ENCODE measurements at regions not wholly inside any gene's neighbourhood (a gene's known extent, or its start where the extent isn't known, plus 50 kb on each side); places are given as distances from the start of the nearest gene placed in this dataset.
A peak's percentile ranks its signal among the peaks of the same experiment; 100 is the strongest.

DNA sequence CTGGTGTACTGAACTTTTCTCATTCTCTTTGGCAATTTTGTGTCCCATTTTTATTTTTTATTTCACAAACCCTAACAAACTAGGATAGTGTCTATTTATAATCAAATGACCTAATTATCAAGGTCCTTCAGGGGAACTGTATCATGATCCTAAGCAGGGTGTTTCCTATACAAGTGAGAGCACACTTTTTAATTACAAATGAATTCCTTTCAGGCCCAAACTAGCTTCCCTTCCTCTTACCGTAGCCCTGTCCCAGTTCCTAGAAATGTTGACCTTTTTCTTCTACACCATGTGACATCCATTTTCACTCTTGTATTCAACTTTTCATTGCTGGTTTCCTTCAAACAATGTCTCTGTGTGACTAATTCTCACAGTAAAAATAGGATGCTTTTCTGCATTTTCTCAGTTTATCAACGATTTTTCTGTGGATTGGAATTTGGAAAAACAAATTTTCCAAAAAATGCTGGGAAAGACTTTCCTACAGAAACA lies 411.4 kb downstream of the CCDC91 start:
- H3K36me3 ChIP-seq (ENCODE audit: control insufficient read depth in 2 of 2, insufficient read depth in 2 of 2, low read length in 2 of 2) = no peaks in the 10 kb centered on the region
- no peak overlapping the region for H3K4me3 ChIP-seq (ENCODE audit: low read length in 2 of 2)
- H3K4me1 ChIP-seq (ENCODE audit: control insufficient read depth in 2 of 2, insufficient read depth in 2 of 2, low read length in 2 of 2) = no peaks in the 10 kb centered on the region
- H3K9ac ChIP-seq (ENCODE audit: low read depth in 1 of 2, low read length in 2 of 2) = no peak overlapping the region
- H3K27ac ChIP-seq (ENCODE audit: low read depth in 2 of 2, low read length in 2 of 2) = no peak overlapping the region
- no peaks in the 10 kb centered on the region for H3K9me3 ChIP-seq (ENCODE audit: control insufficient read depth in 2 of 2, low read length in 2 of 2)
- no peaks in the 10 kb centered on the region for H3K27me3 ChIP-seq (ENCODE audit: control insufficient read depth in 2 of 2, insufficient read depth in 2 of 2, low read length in 2 of 2)

GRCh38 chr12:28602786-28603185 lies 412.5 kb downstream of the CCDC91 start:
- Histone ChIP-seq H3K4me3 (ENCODE audit: low read length in 2 of 2) (no peak overlapping the region), H3K27me3 (ENCODE audit: control insufficient read depth in 2 of 2, insufficient read depth in 2 of 2, low read length in 2 of 2) (no peaks in the 10 kb centered on the region), H3K9ac (ENCODE audit: low read depth in 1 of 2, low read length in 2 of 2) (no peak overlapping the region), H3K36me3 (ENCODE audit: control insufficient read depth in 2 of 2, insufficient read depth in 2 of 2, low read length in 2 of 2) (no peaks in the 10 kb centered on the region), H3K4me1 (ENCODE audit: control insufficient read depth in 2 of 2, insufficient read depth in 2 of 2, low read length in 2 of 2) (no peaks in the 10 kb centered on the region), H3K9me3 (ENCODE audit: control insufficient read depth in 2 of 2, low read length in 2 of 2) (no peaks in the 10 kb centered on the region), H3K27ac (ENCODE audit: low read depth in 2 of 2, low read length in 2 of 2) (no peak overlapping the region)

- no peak overlapping the region for H3K9ac ChIP-seq (ENCODE audit: low read depth in 1 of 2, low read length in 2 of 2)
- no peak overlapping the region for H3K4me3 ChIP-seq (ENCODE audit: low read length in 2 of 2)
- no peak overlapping the region for H3K27ac ChIP-seq (ENCODE audit: low read depth in 2 of 2, low read length in 2 of 2)
- H3K9me3 ChIP-seq (ENCODE audit: control insufficient read depth in 2 of 2, low read length in 2 of 2) = no peaks in the 10 kb centered on the region
- no peaks in the 10 kb centered on the region for H3K4me1 ChIP-seq (ENCODE audit: control insufficient read depth in 2 of 2, insufficient read depth in 2 of 2, low read length in 2 of 2)
- no peaks in the 10 kb centered on the region for H3K36me3 ChIP-seq (ENCODE audit: control insufficient read depth in 2 of 2, insufficient read depth in 2 of 2, low read length in 2 of 2)
- H3K27me3 ChIP-seq (ENCODE audit: control insufficient read depth in 2 of 2, insufficient read depth in 2 of 2, low read length in 2 of 2) = no peaks in the 10 kb centered on the region
Measured at GRCh38 chr12:28603239-28603638, 413.0 kb downstream of the CCDC91 start.

DNA sequence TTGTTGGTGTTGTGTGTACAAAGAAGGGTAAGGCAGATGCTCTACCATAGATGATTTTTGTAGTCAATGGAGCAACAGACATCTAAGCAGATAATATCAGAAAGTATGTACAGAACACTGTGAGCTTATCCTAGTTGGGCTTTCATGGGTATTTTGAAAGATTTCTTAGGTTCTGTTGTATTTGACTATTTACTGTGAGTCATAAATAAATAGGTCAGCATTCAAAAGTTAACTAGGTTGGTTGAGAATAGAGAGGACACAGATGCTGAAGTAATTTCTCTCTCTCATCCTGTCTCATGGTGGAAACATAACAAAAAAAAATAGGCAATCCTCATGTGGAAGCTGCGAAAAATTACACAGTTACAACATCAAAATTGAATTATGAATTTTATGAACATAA lies 413.5 kb downstream of the CCDC91 start:
- Histone ChIP-seq H3K9me3 (ENCODE audit: control insufficient read depth in 2 of 2, low read length in 2 of 2) (no peaks in the 10 kb centered on the region), H3K27me3 (ENCODE audit: control insufficient read depth in 2 of 2, insufficient read depth in 2 of 2, low read length in 2 of 2) (no peaks in the 10 kb centered on the region), H3K4me3 (ENCODE audit: low read length in 2 of 2) (no peak overlapping the region), H3K27ac (ENCODE audit: low read depth in 2 of 2, low read length in 2 of 2) (no peak overlapping the region), H3K4me1 (ENCODE audit: control insufficient read depth in 2 of 2, insufficient read depth in 2 of 2, low read length in 2 of 2) (no peaks in the 10 kb centered on the region), H3K9ac (ENCODE audit: low read depth in 1 of 2, low read length in 2 of 2) (no peak overlapping the region), H3K36me3 (ENCODE audit: control insufficient read depth in 2 of 2, insufficient read depth in 2 of 2, low read length in 2 of 2) (no peaks in the 10 kb centered on the region)

DNA sequence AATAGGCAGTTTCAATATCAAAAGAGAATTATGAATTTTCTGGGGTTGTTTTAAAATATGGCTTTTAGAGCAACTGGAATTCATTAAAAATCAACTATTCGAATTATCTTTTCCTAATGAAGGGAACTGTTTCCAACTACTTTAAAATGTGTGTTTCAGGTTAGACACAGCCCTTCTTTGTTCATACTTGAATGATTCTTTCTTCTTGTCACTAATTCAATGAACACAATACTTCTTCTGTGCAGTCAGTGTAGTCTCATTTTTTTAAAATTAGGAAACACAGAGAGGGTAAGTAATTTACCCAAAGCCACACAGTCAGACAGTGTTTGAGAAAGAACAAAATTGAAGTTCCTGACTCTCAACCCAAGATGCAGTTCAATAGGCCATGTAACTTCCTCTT lies 414.0 kb downstream of the CCDC91 start:
- Histone ChIP-seq H3K27me3 (ENCODE audit: control insufficient read depth in 2 of 2, insufficient read depth in 2 of 2, low read length in 2 of 2) (no peaks in the 10 kb centered on the region), H3K9me3 (ENCODE audit: control insufficient read depth in 2 of 2, low read length in 2 of 2) (no peaks in the 10 kb centered on the region), H3K4me1 (ENCODE audit: control insufficient read depth in 2 of 2, insufficient read depth in 2 of 2, low read length in 2 of 2) (no peaks in the 10 kb centered on the region), H3K36me3 (ENCODE audit: control insufficient read depth in 2 of 2, insufficient read depth in 2 of 2, low read length in 2 of 2) (no peaks in the 10 kb centered on the region), H3K27ac (ENCODE audit: low read depth in 2 of 2, low read length in 2 of 2) (no peak overlapping the region), H3K4me3 (ENCODE audit: low read length in 2 of 2) (no peak overlapping the region), H3K9ac (ENCODE audit: low read depth in 1 of 2, low read length in 2 of 2) (no peak overlapping the region)

GRCh38 chr12:28606967-28607557 lies 416.8 kb downstream of the CCDC91 start:
- Histone ChIP-seq H3K4me1 (ENCODE audit: control insufficient read depth in 2 of 2, insufficient read depth in 2 of 2, low read length in 2 of 2) (peaks cover 3 to 7% of the 10 kb centered on the region in 2 donors), H3K9me3 (ENCODE audit: control insufficient read depth in 2 of 2, low read length in 2 of 2) (no peaks in the 10 kb centered on the region)

DNA sequence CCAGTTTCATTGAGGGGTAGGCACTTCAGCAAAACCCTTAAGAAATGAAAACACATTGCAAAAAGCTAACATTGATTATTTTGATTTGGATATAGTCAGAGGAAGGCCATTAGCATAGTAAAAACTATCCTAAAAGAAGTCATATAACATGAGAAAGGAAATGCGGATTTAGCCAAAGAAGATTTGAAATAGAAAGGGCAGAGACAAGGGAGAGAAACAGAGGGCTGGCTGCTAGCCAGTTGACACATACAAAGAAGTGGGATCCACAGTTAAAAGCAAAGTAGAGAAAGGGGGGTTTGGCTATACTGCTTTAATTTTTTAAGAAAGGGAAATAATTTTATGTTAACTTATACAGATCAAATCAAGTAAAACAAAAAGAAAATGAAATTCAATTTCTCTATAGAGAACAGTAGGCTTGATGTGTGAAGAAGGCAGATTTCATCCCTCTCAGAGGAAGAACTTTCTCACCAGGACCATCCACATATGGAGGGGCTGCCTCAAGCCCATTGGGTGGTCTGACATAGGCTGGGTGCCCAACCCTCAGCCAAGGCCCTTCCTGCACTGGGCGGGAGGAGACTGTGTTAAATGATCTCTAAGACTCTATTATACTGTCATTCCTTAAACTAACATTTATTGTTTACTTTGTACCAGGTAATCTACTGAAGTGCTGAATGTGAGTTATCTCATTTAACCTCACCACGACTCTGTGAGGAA lies 420.3 kb downstream of the CCDC91 start:
- H3K4me1 ChIP-seq (ENCODE audit: control insufficient read depth in 2 of 2, insufficient read depth in 2 of 2, low read length in 2 of 2) = peaks cover 3 to 7% of the 10 kb centered on the region in 2 donors
- H3K36me3 ChIP-seq (ENCODE audit: control insufficient read depth in 2 of 2, insufficient read depth in 2 of 2, low read length in 2 of 2) = no peaks in the 10 kb centered on the region
- H3K27ac ChIP-seq (ENCODE audit: low read depth in 2 of 2, low read length in 2 of 2) = no peak overlapping the region
- no peaks in the 10 kb centered on the region for H3K27me3 ChIP-seq (ENCODE audit: control insufficient read depth in 2 of 2, insufficient read depth in 2 of 2, low read length in 2 of 2)
- no peak overlapping the region for H3K9ac ChIP-seq (ENCODE audit: low read depth in 1 of 2, low read length in 2 of 2)
- H3K4me3 ChIP-seq (ENCODE audit: low read length in 2 of 2) = no peak overlapping the region
- no peaks in the 10 kb centered on the region for H3K9me3 ChIP-seq (ENCODE audit: control insufficient read depth in 2 of 2, low read length in 2 of 2)

More at GRCh38 chr12:28606967-28607557, 416.8 kb downstream of the CCDC91 start:
- Histone ChIP-seq H3K4me3 (ENCODE audit: low read length in 2 of 2) (no peak overlapping the region), H3K27me3 (ENCODE audit: control insufficient read depth in 2 of 2, insufficient read depth in 2 of 2, low read length in 2 of 2) (no peaks in the 10 kb centered on the region), H3K27ac (ENCODE audit: low read depth in 2 of 2, low read length in 2 of 2) (no peak overlapping the region), H3K36me3 (ENCODE audit: control insufficient read depth in 2 of 2, insufficient read depth in 2 of 2, low read length in 2 of 2) (no peaks in the 10 kb centered on the region), H3K9ac (ENCODE audit: low read depth in 1 of 2, low read length in 2 of 2) (no peak overlapping the region)

DNA sequence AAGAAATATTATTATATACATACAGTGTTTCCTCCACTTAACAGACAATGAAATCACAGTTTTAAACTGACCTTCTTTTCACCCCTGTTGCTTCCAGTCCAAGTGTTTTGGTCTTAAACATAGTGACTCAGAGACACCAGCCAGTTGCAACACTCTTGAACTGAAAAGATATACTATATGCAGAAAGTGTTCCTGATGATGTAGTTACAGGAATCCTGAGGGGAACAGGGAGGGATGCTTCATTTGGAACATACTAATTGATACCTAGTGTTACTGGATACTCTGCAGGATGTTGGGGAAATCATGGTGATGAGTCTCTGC lies 420.8 kb downstream of the CCDC91 start:
- Histone ChIP-seq H3K36me3 (ENCODE audit: control insufficient read depth in 2 of 2, insufficient read depth in 2 of 2, low read length in 2 of 2) (no peaks in the 10 kb centered on the region), H3K4me3 (ENCODE audit: low read length in 2 of 2) (no peak overlapping the region), H3K4me1 (ENCODE audit: control insufficient read depth in 2 of 2, insufficient read depth in 2 of 2, low read length in 2 of 2) (peaks cover 3 to 7% of the 10 kb centered on the region in 2 donors), H3K9me3 (ENCODE audit: control insufficient read depth in 2 of 2, low read length in 2 of 2) (no peaks in the 10 kb centered on the region), H3K27ac (ENCODE audit: low read depth in 2 of 2, low read length in 2 of 2) (peak overlapping the region in 1 of 2 donors; percentile 18), H3K9ac (ENCODE audit: low read depth in 1 of 2, low read length in 2 of 2) (no peak overlapping the region), H3K27me3 (ENCODE audit: control insufficient read depth in 2 of 2, insufficient read depth in 2 of 2, low read length in 2 of 2) (no peaks in the 10 kb centered on the region)

- Histone ChIP-seq H3K27ac (ENCODE audit: low read depth in 2 of 2, low read length in 2 of 2) (peak overlapping the region in 1 of 2 donors; percentile 18), H3K9ac (ENCODE audit: low read depth in 1 of 2, low read length in 2 of 2) (no peak overlapping the region), H3K4me3 (ENCODE audit: low read length in 2 of 2) (no peak overlapping the region), H3K36me3 (ENCODE audit: control insufficient read depth in 2 of 2, insufficient read depth in 2 of 2, low read length in 2 of 2) (no peaks in the 10 kb centered on the region), H3K9me3 (ENCODE audit: control insufficient read depth in 2 of 2, low read length in 2 of 2) (no peaks in the 10 kb centered on the region), H3K4me1 (ENCODE audit: control insufficient read depth in 2 of 2, insufficient read depth in 2 of 2, low read length in 2 of 2) (peaks cover 3 to 7% of the 10 kb centered on the region in 2 donors), H3K27me3 (ENCODE audit: control insufficient read depth in 2 of 2, insufficient read depth in 2 of 2, low read length in 2 of 2) (no peaks in the 10 kb centered on the region)
Measured at GRCh38 chr12:28611449-28611848, 421.2 kb downstream of the CCDC91 start.

DNA sequence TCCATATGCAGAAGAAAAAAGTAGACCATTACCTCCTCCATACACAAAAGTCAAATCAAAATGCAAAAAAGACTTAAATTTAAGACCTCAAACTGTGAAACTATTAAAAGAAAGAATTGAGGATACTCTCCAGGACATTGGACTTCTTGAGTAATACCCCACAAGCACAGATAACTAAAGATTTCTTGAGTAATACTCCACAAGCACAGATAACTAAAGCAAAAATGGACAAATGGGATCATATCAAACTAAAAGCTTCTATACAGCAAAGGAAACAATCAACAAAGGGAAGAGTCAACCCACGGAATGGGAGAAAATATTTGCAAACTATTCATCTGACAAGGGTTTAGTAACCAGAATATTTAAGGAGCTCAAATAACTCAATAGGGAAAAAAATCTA lies 427.9 kb downstream of the CCDC91 start:
- H3K9me3 ChIP-seq (ENCODE audit: control insufficient read depth in 2 of 2, low read length in 2 of 2) = no peaks in the 10 kb centered on the region
- no peak overlapping the region for H3K27ac ChIP-seq (ENCODE audit: low read depth in 2 of 2, low read length in 2 of 2)
- no peaks in the 10 kb centered on the region for H3K4me1 ChIP-seq (ENCODE audit: control insufficient read depth in 2 of 2, insufficient read depth in 2 of 2, low read length in 2 of 2)
- no peak overlapping the region for H3K4me3 ChIP-seq (ENCODE audit: low read length in 2 of 2)
- H3K36me3 ChIP-seq (ENCODE audit: control insufficient read depth in 2 of 2, insufficient read depth in 2 of 2, low read length in 2 of 2) = no peaks in the 10 kb centered on the region
- no peak overlapping the region for H3K9ac ChIP-seq (ENCODE audit: low read depth in 1 of 2, low read length in 2 of 2)
- no peaks in the 10 kb centered on the region for H3K27me3 ChIP-seq (ENCODE audit: control insufficient read depth in 2 of 2, insufficient read depth in 2 of 2, low read length in 2 of 2)
